ENCODE measurements at regions not wholly inside any gene's neighbourhood (a gene's known extent, or its start where the extent isn't known, plus 50 kb on each side); places are given as distances from the start of the nearest gene placed in this dataset.
A peak's percentile ranks its signal among the peaks of the same experiment; 100 is the strongest.
"Not testable (repeated sequence)": the region's sequence is repeated elsewhere in the genome, so short reads cannot be mapped to it uniquely, and the experiment has no call there.

DNA sequence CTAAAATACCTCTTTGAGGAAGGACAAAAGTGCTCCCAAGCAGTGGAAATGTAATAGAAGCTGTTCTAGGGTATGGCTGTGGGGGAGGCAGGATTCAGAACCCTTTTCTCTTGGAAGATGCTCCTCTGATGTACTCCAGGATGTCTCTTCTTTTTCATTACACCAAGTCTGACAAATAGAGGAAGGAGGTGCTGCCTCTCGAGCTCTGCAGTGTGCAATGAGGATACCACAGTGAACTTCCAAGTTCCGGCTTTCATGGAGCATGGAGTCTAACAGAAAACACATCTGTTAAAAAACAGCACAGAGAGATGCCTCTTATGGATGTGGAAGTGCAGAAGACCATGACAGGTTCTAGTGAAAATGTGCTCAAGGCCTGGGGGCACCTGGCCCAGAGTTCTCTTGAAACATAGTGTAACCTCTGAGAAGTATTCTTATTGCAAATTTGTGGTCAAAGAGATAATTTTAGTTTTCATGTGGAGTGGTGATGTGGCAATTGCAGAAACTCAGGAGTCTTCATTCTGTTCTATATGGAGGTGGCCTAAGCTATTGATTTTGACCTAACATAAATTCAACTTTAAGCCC is 362.0 kb upstream of the CITED2 start:
- no peak overlapping the region for H3K4me3 ChIP-seq (ENCODE audit: low read depth, low read length)
- no peak for DNase-seq (ENCODE audit: low read depth)
- TF ChIP-seq, protein P1, sequence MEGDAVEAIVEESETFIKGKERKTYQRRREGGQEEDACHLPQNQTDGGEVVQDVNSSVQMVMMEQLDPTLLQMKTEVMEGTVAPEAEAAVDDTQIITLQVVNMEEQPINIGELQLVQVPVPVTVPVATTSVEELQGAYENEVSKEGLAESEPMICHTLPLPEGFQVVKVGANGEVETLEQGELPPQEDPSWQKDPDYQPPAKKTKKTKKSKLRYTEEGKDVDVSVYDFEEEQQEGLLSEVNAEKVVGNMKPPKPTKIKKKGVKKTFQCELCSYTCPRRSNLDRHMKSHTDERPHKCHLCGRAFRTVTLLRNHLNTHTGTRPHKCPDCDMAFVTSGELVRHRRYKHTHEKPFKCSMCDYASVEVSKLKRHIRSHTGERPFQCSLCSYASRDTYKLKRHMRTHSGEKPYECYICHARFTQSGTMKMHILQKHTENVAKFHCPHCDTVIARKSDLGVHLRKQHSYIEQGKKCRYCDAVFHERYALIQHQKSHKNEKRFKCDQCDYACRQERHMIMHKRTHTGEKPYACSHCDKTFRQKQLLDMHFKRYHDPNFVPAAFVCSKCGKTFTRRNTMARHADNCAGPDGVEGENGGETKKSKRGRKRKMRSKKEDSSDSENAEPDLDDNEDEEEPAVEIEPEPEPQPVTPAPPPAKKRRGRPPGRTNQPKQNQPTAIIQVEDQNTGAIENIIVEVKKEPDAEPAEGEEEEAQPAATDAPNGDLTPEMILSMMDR (IDR thresholded peaks at IDR 0.05; ENCODE audit: insufficient read depth, low read length) = no peak

DNA sequence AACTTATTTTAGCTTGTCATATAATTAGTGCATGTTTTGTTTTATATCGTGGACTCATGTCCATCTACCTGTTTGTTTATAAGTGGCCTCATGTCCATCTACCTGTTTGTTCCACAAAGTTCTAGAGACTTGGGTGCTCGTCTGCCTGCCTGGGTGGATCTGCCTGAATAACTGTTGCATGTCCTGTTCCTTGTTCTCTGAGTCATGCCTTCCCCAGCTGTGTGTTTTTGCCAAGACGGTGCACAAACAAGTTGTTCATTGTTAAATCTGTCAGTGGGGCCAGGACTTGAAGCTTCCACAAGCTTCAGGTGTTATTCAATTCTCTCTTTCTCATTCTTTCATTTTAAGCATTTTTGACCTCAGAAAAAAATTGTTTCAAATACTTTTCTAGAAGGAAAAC is 358.0 kb upstream of the CITED2 start:
- H3K4me3 ChIP-seq (ENCODE audit: low read depth, low read length) = no peak overlapping the region
- TF ChIP-seq, protein P1 (IDR thresholded peaks at IDR 0.05; ENCODE audit: insufficient read depth, low read length) = no peak
- peak; percentile 60 for DNase-seq (ENCODE audit: low read depth)

DNA sequence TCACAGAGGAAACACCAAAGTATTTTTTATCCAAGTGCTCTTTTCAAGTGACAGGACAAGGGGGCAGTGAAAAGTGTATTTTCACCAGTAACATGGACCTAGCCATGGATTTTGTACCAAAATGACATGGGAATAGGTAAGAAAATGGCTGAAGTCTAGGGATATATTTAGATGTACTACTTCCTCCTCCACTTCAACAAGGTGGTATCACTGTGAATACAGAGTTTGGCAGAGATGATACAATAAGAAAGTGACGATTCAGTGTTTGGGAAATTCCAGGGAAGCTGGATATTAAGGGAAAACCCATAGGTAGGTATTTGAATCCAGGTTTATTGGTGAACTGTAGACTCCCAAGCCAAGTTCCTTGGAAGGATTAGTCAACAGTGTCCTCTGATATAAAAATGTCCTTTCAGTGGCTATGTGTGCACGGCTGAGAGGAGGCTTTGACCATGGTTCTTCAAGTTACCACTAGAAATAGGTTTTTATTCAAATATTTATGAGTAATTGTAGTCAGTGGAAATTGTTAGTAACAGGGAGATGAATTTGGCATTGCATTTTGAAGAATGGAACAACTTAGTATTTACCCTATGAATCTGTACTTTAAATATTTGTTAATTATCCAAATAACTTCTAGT is 356.0 kb upstream of the CITED2 start:
- no peak for DNase-seq (ENCODE audit: low read depth)
- H3K4me3 ChIP-seq (ENCODE audit: low read depth, low read length) = no peak overlapping the region
- TF ChIP-seq, protein P1 (IDR thresholded peaks at IDR 0.05; ENCODE audit: insufficient read depth, low read length) = no peak

DNA sequence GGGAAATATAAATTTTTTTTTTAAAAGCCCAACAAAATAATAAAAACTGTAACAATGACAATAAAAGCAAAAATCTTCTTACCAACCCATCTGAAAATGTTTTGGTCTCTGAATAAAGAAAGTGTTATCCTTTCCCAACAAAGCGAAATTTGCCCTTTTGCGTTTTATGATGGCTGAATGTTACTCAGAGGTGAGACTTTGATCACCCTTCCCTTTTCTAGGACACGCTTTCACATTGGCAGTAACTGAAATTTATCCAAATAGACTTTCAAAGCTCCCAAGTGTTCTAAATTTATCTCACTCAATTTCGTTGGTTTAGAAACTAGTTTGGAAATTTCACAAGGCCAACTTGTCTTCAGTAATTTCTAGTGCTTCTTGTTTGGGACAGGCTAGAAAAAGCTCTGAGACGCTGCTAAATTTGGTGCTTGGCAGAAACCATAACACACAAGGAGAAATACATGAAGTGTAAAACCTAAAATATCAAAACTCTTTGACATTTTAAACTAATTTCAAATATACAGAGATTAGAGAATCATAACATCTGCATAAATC is 354.5 kb upstream of the CITED2 start:
- no peak overlapping the region for H3K4me3 ChIP-seq (ENCODE audit: low read depth, low read length)
- TF ChIP-seq, protein P1 (IDR thresholded peaks at IDR 0.05; ENCODE audit: insufficient read depth, low read length) = no peak

DNA sequence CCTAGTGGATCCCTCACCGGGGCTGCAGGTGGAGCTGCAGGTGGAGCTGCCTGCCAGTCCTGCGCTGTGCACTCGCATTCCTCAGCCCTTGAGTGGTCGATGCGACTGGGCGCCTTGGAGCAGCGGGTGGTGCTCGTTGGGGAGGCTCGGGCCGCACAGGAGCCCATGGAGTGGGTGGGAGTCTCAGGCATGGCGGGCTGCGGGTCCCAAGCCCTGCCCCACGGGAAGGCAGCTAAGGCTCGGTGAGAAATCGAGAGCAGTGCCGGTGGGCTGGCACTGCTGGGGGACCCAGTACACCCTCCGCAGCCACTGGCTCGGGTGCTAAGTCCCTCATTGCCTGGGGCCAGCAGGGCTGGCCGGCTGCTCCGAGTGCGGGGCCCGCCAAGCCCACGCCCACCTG is 351.8 kb upstream of the CITED2 start:
- H3K4me3 ChIP-seq (ENCODE audit: low read depth, low read length); DNase-seq (ENCODE audit: low read depth): not testable (repeated sequence)

More for the DNA sequence above, 354.5 kb upstream of the CITED2 start:
- DNase-seq (ENCODE audit: low read depth) = no peak

DNA sequence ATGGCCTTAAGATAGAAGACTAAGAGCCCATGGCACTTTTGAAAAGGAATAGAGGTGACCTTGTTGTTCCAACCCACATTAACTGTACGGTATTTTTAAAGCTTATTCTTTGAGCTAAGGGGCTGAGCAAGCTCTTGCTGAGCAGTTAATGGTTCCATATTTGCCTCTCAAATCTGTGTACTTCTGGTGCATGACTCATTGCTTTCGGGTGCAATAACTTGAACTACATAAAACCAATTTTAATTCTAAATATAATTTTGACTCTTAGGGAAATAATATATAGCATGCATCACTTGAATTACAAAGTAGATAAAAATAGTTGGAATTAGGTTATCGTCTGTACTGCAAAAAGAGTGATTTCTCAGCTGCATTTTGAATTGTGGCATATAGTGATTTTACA is 348.1 kb upstream of the CITED2 start:
- DNase-seq (ENCODE audit: low read depth) = no peak
- TF ChIP-seq, protein P1 (IDR thresholded peaks at IDR 0.05; ENCODE audit: insufficient read depth, low read length) = no peak
- no peak overlapping the region for H3K4me3 ChIP-seq (ENCODE audit: low read depth, low read length)

DNA sequence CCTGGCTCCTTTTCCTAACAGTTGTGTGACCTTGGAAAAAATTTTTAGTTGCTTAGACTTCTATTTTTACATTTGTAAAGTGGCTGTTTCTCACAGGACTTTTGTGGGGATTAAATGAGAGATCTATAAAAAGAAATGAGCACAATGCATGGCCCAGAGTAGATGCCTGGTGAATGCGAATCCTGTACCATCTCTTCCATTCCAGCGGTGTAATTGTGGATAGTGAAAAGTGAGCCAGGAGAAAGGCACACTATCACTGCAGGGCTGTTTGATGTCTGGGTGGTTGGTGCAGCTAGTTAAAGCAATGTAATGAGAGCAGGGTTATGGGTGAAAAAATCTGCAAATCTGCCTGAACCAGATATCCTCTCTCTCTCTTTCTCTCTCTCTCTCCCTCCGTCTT is 347.5 kb upstream of the CITED2 start:
- TF ChIP-seq, protein P1 (IDR thresholded peaks at IDR 0.05; ENCODE audit: insufficient read depth, low read length) = no peak

More for the DNA sequence above, 347.5 kb upstream of the CITED2 start:
- no peak overlapping the region for H3K4me3 ChIP-seq (ENCODE audit: low read depth, low read length)
- DNase-seq (ENCODE audit: low read depth) = no peak
